A549 (cell line): ENCODE measurements at regions not wholly inside any gene's neighbourhood (a gene's known extent, or its start where the extent isn't known, plus 50 kb on each side); places are given as distances from the start of the nearest gene placed in this dataset.

Source experiments
- BCL3 ChIP-seq: fragments of >200 bp; sonication (Bioruptor Twin); formaldehyde crosslinking; IDR thresholded peaks from 3 replicates; pipeline ENCODE4 v1.6.1; 2016
- ZFP36 ChIP-seq: fragments of 450-650 bp; IDR thresholded peaks from 2 replicates; pipeline ENCODE4 v1.6.1; 2014; ENCODE audit warnings: borderline replicate concordance; ENCODE audit not compliant: partially characterized antibody

DNA sequence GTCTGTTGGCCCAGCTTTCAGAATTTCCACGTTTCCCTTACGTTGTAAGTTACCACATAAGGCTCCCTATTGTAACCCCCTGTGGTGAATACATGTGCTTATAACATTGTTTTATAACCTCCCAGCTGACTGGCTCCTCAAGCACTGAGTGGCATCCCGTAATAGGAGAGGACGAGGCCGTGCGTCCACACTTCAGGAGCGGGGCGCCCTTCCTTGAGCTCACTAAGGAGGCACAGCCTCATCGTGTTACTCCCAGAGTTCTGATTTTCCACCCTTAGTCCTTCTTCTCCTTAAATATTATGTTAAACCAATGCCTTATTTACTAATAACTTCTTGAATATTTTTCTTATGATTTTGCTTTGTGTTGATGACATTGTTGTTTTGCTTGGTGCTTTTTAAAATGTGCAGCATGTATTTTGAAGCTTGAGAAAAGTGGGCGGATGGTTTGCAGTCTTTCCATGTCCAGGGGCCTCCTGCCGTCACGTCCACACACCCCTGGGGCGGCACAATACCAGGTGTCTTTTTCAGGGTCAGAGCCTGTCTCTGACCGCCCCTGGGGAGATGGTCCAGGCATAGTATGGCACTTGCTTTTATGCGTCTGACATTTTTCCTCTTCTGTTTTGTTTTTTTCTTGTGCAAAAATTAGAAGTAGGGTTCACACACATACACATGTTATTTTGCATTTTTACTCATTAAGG is 181.8 kb downstream of the DLL1 start:
- TF ChIP-seq ZFP36 (no peak), BCL3 (no peak)
